Fibroblast of skin of left quadriceps (primary cell): ENCODE measurements at regions not wholly inside any gene's neighbourhood (a gene's known extent, or its start where the extent isn't known, plus 50 kb on each side); places are given as distances from the start of the nearest gene placed in this dataset.

Experiments
- DNase-seq, 2 experiments: peaks; one replicate each; pipeline ENCODE4 v3.0.0-alpha.2; 2013; ENCODE audit warnings: low read depth in 2 of 2

DNA sequence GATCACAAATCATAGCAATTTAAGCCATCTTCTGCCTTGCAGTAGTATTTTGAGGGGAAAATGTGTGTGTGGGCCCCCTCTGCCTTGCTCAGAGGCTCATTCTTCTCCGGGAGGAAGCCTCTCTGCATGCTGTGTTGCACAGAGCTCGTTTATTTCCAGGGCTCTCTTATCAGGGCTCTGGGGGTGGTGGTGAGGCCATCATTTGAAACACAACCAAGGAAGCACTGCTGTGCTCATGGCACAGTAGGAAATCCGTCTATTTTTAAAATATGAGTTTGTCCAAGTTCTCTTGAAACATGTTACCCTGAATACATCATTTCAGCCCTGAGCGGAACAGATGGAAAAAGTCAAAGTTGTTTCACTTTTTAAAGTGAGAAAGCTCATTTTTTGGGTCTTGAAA is 369.0 kb upstream of the CFAP20DC start:
- DNase-seq, result no peak

DNA sequence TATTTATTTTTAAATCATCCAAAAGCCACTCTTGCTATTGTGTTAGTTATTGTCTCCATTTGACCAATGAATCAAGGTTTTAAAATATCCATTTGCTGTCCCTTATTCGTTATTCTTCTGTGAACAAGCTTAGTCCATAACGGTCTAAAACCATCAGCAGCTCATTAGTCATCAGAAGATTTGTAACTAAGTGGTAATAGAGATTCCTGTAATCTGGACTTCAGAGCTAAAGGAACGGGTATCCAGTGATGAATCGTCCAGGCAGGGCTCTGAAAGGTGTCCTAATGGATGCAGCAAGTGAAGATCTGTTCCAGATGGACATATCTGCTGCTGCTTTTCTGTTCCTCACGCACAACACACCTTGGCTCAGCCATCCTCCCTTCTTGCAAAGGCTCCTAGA is 362.7 kb upstream of the CFAP20DC start:
- DNase-seq, result no peak

DNA sequence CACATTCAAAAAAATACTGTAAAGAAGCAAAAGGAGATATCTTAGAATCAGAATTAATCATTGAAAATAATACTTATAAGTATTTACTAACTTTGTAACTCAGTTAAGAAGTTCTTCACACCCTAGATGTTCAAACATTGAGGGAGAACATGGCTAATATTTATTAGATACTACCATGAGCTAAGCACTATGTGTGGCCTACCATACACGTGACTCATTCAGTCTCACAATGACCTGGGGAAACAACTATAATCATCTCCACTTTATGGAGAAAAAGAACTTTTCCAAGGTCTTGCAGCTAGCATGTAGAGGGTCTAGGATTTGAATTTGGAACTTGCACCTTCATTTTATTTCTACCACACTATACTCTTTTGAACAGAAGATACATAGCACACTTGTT is 361.9 kb upstream of the CFAP20DC start:
- DNase-seq, result no peak

DNA sequence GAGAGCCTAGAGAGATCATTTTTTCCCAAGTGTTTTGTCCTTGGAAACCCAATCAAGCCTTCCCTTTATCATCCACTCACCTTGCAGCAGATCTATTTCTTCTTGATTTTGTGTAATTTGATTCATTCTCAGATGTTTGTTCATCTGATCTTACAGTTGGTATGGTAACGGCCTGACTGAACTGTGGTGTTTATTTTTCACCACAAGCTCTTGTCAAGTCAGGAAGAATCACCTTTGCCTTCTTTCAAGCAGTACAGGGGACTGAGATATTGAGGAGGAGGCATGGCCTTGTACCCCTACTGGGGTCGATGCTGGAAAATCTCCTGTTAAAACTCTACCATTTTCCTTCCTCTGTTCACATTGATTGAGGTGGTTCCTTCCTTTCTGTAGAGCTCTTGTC is 361.4 kb upstream of the CFAP20DC start:
- no peak for DNase-seq

DNA sequence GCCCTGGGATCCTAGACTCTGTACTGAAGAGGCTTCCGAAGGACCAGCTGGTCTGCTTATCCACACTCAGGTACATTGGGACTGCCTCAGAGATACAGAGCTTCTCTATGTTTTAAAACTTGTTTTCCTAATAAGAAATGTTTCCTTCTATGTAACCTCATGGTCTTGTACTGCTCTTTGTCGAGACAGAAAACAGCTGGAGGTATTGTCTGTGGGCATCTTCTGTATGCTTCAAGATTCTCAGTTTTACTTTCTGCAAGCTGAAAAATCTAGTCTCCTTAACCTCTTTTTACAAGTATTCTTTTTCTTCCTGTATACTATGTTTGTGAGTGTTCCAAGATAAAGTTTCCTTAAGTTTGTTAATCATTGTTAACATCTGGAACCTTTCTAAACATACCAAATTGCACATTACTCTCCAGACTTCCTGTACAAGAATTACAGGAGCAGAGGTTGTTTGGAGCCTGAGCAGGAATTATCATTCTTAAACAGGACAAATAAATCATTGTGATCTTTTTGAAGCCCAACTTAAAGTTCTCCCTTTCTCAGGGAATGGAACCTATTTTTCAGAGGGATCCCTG is 358.3 kb upstream of the CFAP20DC start:
- no peak for DNase-seq

DNA sequence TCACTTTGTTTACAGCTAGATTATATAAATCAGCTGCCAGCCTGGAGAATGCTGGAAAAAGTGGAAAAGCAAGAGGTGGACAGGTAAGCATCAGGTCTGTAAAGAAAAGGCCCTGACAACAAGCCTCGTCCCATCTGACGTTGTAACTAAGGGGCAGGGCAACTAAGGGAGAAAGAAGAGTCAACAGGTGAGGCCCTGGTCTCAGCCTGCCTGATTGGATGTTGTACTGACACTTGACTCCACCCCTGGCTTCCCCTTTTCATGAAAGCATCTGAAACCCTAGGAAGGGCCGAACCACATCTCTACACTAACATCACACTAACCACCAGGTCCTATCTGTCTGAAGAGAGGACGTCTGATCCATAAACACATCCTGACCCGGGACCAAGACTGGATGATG is 357.6 kb upstream of the CFAP20DC start:
- no peak for DNase-seq

DNA sequence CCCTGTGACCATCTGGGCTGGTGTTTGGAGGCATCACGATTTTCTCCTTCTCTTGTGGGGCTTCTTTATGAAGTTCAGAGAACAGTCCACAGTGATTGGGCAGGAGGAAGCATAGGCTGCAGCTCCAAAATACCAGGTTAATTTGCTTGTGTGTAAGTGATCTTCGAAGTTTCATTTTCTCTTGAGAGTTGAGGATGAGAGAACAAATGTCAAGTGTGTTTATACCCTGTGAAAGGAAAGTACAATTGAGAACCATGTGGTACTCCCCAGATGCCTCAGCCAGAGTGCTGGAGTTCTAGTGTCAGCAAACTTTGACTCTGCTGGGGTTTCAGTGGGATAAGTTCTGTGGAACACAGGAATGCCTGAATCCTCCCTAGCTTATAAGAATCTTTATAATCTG is 357.1 kb upstream of the CFAP20DC start:
- DNase-seq, result no peak

DNA sequence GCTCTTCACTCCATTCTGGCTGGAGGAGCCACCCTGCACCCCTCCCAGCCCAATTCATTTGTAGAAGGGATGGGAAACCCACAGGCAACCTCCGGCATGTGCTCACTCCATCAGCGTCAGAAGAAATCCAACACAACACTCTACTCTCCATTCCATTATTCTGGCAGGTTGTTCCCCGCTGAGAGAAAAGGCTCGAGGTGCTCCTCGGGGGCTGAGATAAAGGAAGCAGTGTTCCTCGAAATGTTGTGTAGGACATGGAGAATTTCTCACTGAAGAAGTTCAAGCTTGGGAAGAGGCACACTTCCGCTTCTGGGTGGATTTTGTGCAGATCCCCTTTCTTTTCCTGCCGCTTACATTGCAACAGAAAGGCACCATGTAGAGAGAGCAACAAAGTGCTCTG is 355.0 kb upstream of the CFAP20DC start:
- DNase-seq, result no peak

DNA sequence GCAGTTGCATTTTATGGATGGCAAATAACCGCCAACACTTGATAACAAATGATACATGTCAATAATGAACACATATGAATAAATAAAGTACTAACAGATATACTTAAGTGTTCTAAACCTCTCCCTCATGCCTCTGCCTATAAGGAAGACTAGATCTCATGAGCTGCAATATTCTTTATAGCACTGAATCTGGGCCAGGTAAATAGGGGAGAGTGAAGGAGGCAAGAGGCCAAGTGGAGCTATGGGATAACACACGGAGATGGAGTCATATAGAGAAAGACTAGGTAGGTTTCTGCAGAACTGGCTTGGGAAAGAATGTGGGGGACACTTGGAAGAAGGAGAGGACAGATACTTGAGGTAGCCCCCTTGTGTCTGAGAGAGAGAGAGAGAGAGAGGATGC is 354.2 kb upstream of the CFAP20DC start:
- DNase-seq, result no peak

DNA sequence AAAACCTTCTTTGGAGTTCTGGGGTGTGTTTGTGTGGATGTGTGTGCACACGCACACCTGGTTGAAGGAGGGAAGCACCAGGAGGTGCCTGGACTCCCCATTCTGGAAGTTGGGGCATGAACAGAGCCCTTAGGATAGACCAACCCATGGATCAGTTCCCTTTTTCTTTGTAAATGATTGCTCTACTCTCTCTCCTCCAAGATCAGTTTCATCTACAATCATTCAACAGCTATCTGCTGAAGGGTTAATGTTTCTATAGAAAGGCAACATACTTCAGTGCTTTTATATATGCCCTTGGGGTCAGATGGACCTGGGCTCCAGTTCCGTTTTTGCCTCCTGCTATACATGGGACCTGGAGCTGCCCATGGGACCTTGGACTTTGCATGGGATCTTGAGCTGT is 352.1 kb upstream of the CFAP20DC start:
- DNase-seq, result no peak

DNA sequence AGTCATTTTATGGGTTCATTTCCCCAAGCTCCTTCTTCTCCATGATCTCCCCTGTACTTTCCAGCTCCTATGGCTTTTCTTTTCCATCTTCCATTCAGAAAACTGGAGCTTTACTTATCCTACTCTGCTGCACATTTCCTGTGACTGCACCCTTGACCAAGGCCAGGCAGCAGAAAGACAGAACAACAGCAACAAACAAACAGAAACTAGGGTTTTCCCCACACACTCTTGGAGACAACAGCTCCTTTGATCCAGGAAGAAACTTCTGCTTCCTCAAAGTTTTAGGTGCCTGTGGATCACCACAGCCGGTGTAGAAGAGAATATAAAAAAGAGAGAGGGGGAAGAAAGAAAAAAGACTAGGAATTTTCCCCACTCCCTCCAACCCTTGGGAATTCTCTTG is 342.3 kb upstream of the CFAP20DC start:
- no peak for DNase-seq

DNA sequence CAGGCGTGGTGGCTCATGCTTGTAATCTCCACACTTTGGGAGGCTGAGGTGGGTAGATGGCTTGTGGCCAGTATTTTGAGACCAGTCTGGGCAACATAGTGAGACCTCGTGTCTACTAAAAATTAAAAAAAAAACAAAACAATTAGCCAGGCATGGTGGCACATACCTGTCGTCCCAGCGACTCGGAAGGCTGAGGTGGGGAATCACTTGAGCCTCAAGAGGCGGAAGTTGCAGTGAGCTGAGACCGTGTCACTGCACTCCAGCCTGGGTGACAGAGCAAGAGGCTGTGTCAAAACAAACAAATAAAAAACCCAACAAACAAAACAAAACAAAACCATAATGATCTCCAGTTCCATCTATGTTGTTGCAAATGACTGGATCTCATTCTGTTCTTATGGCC is 341.3 kb upstream of the CFAP20DC start:
- DNase-seq, result no peak

DNA sequence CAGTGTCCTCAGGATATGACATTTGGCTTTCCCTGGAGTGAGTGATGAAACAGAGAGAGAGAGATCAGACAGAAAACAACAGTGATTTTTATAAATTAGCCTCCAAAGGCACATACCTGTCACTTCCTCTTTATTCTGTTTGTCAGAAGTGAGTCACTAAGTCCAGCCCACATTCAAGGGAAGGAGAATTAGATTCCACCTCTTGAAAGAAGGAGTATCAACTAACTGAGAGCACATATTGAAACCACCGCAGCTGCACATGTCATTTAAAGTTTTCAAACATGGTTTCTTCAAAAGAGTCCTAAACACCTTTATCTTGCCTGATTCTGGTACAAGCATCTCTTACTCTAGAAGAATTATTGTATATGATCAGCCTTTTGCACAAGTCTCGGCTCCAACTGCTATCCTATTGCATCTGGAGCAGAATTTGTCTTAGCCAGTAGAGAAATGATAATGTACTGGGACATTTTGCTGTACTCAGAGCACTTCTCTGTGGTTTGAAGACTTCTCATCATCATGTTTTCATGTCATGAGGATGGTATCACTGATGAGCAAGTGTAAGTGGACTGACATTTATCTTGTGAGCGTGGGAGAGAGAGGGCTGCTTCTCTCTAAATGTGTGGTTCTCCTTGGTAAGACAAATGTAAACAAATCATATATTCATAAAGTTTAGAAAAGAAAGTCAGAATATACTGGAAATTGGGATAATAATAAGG is 338.9 kb upstream of the CFAP20DC start:
- DNase-seq, result no peak

DNA sequence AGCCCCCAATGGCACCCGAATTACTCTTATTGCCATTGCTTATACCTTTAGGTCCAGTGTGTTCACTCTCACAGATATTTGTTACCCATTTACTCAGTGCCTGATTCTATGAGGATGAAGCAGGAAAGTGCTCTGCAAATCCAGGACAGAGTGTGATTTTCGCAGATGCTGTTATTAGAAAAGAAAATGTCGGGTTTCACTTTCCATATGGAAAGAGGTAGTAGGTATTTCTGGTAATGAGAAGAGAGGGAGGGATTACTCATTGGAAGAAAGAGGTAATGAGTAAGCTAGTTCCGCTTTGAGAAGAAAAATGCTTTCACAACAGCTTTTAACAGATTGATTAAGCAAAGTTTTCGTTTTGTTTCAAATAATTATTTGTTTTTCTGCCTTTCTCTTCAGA is 336.3 kb upstream of the CFAP20DC start:
- DNase-seq, result no peak

DNA sequence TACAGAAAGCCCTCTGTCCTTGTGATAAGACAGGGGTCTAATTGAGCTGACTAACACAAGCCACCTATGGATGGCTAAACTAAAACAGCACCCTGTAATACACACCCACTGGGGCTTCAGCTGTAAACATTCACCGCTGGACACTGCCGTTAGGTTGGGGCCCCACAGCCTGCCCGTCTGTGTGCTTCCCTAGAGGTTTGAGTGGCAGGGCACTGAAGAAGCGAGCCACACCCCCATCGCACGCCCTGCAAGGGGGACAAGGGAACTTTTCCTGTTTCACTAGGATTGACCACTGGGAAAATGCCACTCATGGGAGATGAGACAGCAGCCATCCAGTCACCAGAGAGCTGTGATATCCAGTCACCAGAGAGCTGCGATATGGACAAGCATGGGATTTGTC is 335.7 kb upstream of the CFAP20DC start:
- no peak for DNase-seq

DNA sequence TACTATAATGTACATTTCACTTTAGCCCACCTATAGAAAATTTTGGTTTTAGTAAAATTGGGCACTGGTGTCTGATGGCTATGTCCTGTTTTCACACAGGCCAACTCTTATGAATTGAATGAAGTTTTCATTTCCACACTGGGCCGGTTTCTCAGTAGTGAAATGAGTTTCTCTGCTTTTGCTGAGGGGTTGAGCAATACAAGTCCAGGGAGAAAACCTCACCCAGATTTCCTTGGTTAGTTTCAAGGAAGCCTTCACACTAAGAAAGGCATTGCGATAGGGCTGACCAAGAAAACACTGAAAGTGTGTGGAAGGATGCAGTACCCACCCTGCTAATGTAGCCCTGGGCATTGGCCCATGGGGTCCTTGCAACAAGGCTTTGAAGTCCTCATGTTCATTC is 331.5 kb upstream of the CFAP20DC start:
- DNase-seq, result no peak

DNA sequence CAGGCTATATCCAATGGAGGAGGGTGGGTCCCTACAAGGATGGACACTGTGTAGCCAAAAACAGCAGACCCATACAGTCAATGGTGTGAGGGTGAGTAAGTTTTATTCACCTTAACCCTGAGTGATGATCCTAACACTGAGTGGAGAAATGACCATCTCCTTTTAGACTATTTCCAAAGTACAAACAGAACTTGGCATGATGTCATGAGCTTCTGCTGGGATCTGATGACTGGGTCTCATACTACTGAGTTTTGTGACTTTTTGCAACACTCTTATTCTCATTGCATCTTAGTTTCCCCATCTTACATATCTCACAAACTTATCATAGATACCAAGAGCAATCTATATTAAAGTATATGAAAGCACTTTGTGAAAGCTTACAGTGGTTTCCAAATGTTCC is 330.3 kb upstream of the CFAP20DC start:
- no peak for DNase-seq

DNA sequence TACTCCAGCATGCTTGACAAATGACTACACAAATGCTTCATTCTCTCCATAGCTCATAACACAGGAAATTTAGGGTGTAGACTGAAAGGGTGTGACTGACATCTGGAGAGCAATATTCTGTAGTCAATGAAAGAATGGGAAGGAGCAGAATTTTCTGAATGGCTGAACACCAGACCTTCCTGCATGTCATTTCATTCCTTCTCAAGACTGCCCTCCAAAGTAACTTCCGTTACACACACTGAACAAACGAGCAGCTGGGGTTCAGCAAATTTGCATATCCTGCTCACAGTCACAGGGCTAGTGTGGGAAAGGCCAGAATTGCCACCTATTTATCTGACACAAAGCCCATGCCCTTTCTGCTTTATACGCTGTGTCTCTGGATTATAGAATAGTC is 325.0 kb upstream of the CFAP20DC start:
- DNase-seq, result no peak

DNA sequence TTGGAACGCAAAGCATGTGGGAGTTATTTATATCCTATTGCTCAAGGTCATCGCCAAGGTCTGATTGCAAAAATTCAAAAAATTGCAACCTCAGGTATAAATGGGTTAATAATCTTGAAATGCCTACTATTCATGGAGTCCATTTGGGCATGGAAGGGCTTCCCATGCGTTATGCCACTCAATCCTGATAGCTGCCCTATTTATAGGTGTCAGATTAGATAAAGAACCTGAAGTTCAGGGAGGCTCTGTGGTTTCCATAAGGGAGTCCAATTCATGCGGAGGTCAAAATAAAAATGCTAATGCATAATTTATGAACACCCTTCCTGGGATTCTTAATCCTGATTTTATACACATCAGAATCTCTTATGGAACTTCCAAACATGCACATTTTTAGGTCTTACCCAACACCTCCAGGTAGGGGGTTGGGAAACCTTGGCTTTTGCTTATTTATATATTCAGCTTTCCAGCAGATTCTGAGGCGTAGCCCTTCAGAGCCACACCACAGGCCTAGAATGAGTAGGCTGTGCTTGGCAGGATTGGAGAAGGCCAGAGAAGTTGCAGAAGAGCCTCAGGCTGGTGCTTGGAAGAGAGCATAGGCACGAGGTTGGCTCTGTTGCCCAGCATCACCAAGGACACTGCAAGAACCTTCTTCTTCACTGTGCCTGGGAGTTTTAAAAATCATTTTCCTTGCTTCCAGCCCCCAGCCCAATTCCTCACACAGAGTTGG is 324.4 kb upstream of the CFAP20DC start:
- DNase-seq, result no peak

DNA sequence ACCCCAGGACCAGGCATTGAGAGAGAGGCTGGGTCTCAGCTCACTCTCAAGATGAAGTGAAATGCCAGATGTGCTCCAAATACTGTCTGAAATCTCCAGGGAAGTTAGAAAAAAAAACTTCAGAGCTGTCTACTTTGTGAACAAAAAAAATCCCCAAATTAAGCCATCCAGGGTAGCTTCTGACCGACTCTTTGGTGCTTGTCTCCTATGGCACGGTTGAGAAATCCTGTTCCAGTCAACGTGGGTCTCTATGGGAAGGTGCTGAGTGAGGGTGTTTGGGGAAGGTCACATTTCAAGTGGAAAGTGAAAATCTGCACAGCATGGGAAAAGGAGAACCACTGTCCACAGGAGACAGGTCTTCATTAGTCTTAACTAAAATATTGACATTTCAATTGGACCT is 322.5 kb upstream of the CFAP20DC start:
- no peak for DNase-seq

DNA sequence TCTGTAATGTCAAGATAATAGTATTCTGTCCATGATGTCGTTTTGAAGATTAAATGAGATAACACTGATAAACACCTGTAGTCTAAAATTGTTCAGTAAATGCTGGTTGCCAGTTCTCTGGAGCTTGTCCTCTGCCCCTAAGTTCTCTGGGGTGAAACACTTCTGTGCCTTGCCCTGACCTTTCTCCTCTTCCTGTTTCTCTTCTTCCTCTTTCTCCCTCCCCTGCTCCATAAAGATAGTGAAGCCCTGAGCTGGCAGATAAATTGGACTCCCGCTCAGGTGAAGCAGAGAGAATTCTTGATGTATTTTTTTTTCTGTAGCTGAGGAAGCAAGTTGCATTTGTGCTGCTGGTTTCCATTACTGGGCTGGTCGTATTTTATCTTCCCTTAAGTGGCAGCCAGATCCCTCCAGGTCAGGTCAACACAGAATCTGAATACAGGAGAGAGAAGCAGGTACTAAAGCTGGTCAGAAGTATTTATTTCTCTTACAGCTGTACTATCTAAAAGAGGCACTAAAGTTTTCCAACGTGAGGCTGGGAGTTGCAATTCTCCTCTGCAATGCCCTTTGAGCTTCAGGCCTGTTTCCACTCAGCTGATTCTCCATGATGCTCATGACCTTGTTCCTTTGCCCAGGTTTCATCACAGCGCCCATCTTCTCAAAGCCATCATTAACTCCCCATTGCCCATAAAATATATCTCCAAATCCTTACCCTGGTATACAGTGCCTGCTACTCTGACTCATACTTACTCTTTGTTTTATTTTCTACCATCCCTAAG is 319.3 kb upstream of the CFAP20DC start:
- DNase-seq, result no peak

DNA sequence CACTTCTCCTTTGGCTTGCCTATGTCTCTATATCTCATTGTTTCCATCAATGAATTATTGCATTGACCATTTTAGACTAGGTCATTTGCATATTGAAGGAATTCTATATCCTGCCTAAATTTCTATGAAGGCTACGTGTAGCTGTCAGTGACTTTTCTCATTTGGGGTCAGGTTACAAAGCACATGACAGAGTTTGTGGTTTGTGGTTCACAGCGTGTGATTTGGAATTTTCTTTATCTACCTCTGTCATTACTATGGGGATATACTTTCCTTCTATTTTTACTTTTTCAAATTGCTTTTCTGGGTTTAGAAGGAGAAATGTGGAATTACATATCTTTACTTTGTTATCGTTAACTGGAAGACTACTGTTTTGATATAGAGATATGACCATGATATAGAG is 317.3 kb upstream of the CFAP20DC start:
- peak; percentile 15 to 20 for DNase-seq

DNA sequence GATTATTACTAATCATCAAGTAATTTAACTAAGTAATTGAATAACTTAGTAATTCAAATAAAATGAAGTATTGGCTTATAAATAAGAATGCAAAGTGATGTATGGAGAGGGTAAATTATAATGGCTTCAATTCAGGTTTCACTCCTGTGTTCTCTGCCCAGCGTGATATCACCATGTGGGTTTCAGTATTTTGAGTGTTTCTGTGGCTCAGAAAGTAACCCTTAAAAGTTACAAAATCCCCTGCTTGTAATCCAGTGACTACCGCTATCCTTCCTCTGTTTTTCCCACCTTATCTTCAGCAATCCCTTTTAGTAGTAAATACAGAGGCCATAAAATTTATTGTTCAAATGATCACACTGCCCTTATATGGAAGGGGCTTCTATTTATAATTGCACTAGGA is 316.4 kb upstream of the CFAP20DC start:
- no peak for DNase-seq
